ENCODE measurements at regions not wholly inside any gene's neighbourhood (a gene's known extent, or its start where the extent isn't known, plus 50 kb on each side); places are given as distances from the start of the nearest gene placed in this dataset.

DNA sequence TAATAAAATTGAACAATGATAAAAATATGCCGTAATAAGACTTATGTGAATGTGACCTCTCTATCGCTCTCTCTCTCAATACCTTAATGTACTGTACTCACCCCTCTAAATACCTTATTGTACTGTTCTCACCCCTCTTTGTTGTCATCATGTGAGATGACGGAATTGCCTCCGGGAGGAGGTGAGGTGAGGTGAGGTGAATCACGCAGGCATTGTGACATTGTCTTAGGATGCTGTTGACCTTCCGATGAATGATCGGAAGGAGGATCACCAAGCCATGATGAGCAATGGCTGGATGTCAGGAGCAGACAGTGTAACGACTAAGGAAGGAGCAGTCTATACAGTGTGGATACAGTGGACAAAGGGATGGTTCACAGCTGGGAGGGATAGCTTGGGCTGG is 87.4 kb upstream of the FAM20C start:
- TF ChIP-seq ZNF274 (IDR thresholded peaks at IDR 0.05; ENCODE audit: low read depth, low read length) (no peak), SUZ12 (IDR thresholded peaks at IDR 0.05; ENCODE audit: extremely low read depth, insufficient read depth, insufficient read length) (no peak)
